GM06990 (cell line): ENCODE measurements at regions not wholly inside any gene's neighbourhood (a gene's known extent, or its start where the extent isn't known, plus 50 kb on each side); places are given as distances from the start of the nearest gene placed in this dataset.

ENCODE experiments used
- DNase-seq: peaks from one replicate; pipeline ENCODE4 v3.0.0-alpha.2; 2011; ENCODE audit not compliant: insufficient read length; ENCODE audit errors: extremely low read depth
- H3K27me3 ChIP-seq: replicated peaks from 2 replicates; pipeline ENCODE4 v1.6.0; 2011; ENCODE audit warnings: low read length; ENCODE audit not compliant: control insufficient read depth, insufficient read depth
- H3K36me3 ChIP-seq: 2 replicates; pipeline ENCODE4 v1.5.1; 2011; ENCODE audit warnings: low read length; ENCODE audit not compliant: control insufficient read depth, insufficient read depth
- H3K4me3 ChIP-seq: replicated peaks from 2 replicates; pipeline ENCODE4 v1.5.1; 2011; ENCODE audit warnings: low read depth, mild to moderate bottlenecking, control low read depth, low read length
- CTCF ChIP-seq: IDR thresholded peaks from 2 replicates; pipeline ENCODE4 v1.5.1; 2011; ENCODE audit warnings: low read length, control low read depth, mild to moderate bottlenecking, inconsistent platforms; ENCODE audit not compliant: insufficient read depth, poor library complexity, severe bottlenecking

- TF ChIP-seq CTCF: no peak
- DNase-seq: no peak
These were observed 59.2 kb upstream of the SLC24A5 start for GRCh38 chr15:48061605-48062004.

GRCh38 chr15:48062148-48062872 is 58.5 kb upstream of the SLC24A5 start:
- no peak for TF ChIP-seq CTCF
- no peak for DNase-seq
- Histone ChIP-seq H3K4me3 (no peak overlapping the region), H3K27me3 (no peaks in the 10 kb centered on the region), H3K36me3 (no peaks in the 10 kb centered on the region)

More at GRCh38 chr15:48061605-48062004, 59.2 kb upstream of the SLC24A5 start:
- no peaks in the 10 kb centered on the region for H3K36me3 ChIP-seq
- no peak overlapping the region for H3K4me3 ChIP-seq
- no peaks in the 10 kb centered on the region for H3K27me3 ChIP-seq

- Histone ChIP-seq H3K36me3 (no peaks in the 10 kb centered on the region), H3K27me3 (no peaks in the 10 kb centered on the region), H3K4me3 (no peak overlapping the region)
- no peak for DNase-seq
- TF ChIP-seq CTCF: no peak
These were observed 57.3 kb upstream of the SLC24A5 start for GRCh38 chr15:48063411-48063985.

- TF ChIP-seq CTCF: no peak
- Histone ChIP-seq H3K27me3 (no peaks in the 10 kb centered on the region), H3K4me3 (no peak overlapping the region), H3K36me3 (no peaks in the 10 kb centered on the region)
- DNase-seq: no peak
These were observed 56.4 kb upstream of the SLC24A5 start for GRCh38 chr15:48064421-48064820.

GRCh38 chr15:48066456-48066855 is 54.3 kb upstream of the SLC24A5 start:
- no peak for DNase-seq
- TF ChIP-seq CTCF: no peak
- H3K4me3 ChIP-seq: no peak overlapping the region

More at GRCh38 chr15:48066456-48066855, 54.3 kb upstream of the SLC24A5 start:
- Histone ChIP-seq H3K36me3 (no peaks in the 10 kb centered on the region), H3K27me3 (no peaks in the 10 kb centered on the region)
